MM.1S (cell line): ENCODE measurements at regions not wholly inside any gene's neighbourhood (a gene's known extent, or its start where the extent isn't known, plus 50 kb on each side); places are given as distances from the start of the nearest gene placed in this dataset.

Source experiments
- EZH2 ChIP-seq: fragments of 300-600 bp; sonication (generic); optimal IDR thresholded peaks from 2 replicates; pipeline ENCODE3; 2017; ENCODE audit warnings: low read depth, mild to moderate bottlenecking, antibody characterized with exemption, low read length, mixed read lengths
- EZH2phosphoT487 ChIP-seq: fragments of 300-600 bp; sonication (generic); IDR thresholded peaks from 2 replicates; pipeline ENCODE4 v1.6.1; 2018; ENCODE audit warnings: antibody characterized with exemption, low read length
- TF ChIP-seq, protein P1 (sequence below): fragments of 300-600 bp; sonication (generic); IDR thresholded peaks from 2 replicates; pipeline ENCODE4 v1.5.1; 2016; ENCODE audit warnings: antibody characterized with exemption, low read length, mixed read lengths

DNA sequence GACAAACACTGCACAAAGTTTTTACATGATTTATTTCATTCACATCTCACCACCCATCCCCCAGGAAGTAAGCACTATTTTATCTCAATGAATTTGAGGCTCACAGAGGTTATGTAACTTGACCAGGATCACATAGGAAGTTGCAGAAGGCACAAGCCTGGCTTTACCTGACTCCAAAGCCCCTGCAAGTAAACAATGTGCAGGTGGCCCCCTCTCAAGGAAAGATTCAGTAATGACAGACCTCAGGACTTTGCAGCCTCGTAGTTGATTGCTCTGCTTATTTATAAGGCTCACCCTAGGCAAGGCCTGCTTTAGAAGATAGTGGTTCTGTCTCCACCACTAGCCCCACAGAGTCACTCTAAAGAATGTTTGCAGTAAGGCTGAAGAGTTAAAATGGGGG is 79.8 kb upstream of the MDFIC2 start:
- TF ChIP-seq, protein P1, sequence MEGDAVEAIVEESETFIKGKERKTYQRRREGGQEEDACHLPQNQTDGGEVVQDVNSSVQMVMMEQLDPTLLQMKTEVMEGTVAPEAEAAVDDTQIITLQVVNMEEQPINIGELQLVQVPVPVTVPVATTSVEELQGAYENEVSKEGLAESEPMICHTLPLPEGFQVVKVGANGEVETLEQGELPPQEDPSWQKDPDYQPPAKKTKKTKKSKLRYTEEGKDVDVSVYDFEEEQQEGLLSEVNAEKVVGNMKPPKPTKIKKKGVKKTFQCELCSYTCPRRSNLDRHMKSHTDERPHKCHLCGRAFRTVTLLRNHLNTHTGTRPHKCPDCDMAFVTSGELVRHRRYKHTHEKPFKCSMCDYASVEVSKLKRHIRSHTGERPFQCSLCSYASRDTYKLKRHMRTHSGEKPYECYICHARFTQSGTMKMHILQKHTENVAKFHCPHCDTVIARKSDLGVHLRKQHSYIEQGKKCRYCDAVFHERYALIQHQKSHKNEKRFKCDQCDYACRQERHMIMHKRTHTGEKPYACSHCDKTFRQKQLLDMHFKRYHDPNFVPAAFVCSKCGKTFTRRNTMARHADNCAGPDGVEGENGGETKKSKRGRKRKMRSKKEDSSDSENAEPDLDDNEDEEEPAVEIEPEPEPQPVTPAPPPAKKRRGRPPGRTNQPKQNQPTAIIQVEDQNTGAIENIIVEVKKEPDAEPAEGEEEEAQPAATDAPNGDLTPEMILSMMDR, result no peak
- TF ChIP-seq EZH2phosphoT487, result no peak
- TF ChIP-seq EZH2, result no peak
